GM18867 (cell line): ENCODE measurements at regions not wholly inside any gene's neighbourhood (a gene's known extent, or its start where the extent isn't known, plus 50 kb on each side); places are given as distances from the start of the nearest gene placed in this dataset.

Source experiments
- ATAC-seq: cut with Tn5 transposase; IDR thresholded peaks from one replicate; pipeline ENCODE4 v1.9.1; 2021; ENCODE audit warnings: mild to moderate bottlenecking, moderate library complexity; ENCODE audit not compliant: unreplicated experiment

GRCh38 chr1:93013145-93014065 lies 52.1 kb upstream of the DIPK1A start:
- ATAC-seq, result no peak

- no peak for ATAC-seq
Observed at GRCh38 chr1:93014168-93014567, 52.9 kb upstream of the DIPK1A start.

DNA sequence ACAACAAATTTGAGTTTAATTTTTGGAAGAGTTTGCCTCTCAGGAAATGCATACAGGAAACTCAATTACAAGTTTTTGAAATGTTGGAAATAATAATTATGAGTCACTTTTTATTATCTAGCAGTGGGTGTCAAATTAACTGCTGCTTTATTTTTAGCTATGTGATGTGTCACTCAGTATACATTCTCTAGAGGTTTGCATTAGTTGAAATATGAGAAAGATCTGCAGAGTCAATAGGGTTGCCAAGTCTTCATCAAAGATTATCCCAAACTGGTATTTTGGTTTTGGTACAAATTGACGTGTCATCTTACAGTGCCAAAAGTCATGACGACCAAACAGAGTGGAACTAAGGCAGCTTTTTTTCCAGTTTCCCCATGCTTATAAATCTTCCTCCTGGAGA lies 54.3 kb upstream of the DIPK1A start:
- ATAC-seq, result no peak

- ATAC-seq, result no peak
Observed at GRCh38 chr1:93016171-93016570, 54.9 kb upstream of the DIPK1A start.

GRCh38 chr1:93021539-93022134 lies 57.4 kb upstream of the MTF2 start:
- peak; percentile 80 for ATAC-seq

GRCh38 chr1:93022580-93022979 lies 56.5 kb upstream of the MTF2 start:
- ATAC-seq, result no peak

- no peak for ATAC-seq
Observed at GRCh38 chr1:93023281-93023680, 55.8 kb upstream of the MTF2 start.

DNA sequence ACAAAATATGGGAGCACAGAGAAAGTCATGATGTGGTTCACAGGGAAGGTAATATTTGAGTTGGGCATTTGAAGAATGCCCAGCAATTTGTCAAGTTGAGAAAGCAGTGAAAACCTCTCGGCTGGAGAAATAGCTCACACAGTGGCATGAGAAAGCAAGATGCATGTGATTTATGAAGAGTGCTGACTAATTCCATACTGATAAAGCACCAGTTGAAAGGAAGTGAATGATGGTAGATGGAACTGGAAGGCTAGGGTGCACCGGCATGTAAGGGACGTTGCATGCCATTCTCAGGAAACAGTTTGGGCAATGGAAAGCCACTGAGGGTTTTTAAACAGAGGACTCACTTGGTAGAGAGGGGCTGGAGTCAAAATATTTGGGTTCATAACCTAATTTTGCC lies 53.5 kb upstream of the MTF2 start:
- ATAC-seq, result no peak

DNA sequence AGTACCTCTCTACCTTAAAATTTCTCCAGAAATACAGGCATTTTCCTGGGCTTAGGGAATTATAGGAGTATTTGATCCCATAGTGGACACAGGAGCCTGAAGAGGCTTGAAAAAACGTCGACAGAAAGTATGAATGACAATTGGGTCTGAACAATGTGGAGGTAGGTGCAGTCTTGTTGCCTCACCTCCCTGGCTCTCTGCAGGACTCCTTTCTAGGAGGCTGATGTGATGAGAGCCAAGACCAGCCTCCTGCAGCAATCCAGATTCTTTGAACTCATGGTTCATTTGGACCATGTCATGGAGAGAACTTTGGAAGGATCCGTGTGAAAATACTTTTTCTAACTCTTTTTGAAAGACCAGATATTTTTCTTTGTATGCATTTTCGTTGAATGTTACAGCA lies 50.5 kb upstream of the MTF2 start:
- ATAC-seq, result no peak
